ENCODE measurements at regions not wholly inside any gene's neighbourhood (a gene's known extent, or its start where the extent isn't known, plus 50 kb on each side); places are given as distances from the start of the nearest gene placed in this dataset.
A peak's percentile ranks its signal among the peaks of the same experiment; 100 is the strongest.

GRCh38 chr6:155528982-155529453 lies 73.4 kb upstream of the NOX3 start:
- peak; percentile 97 for DNase-seq (ENCODE audit: low read depth)
- no peak overlapping the region for H3K4me3 ChIP-seq (replicated peaks; ENCODE audit: low read depth, low read length)
- TF ChIP-seq CTCF (IDR thresholded peaks at IDR 0.05; ENCODE audit: low read length, missing control alignments): no peak

DNA sequence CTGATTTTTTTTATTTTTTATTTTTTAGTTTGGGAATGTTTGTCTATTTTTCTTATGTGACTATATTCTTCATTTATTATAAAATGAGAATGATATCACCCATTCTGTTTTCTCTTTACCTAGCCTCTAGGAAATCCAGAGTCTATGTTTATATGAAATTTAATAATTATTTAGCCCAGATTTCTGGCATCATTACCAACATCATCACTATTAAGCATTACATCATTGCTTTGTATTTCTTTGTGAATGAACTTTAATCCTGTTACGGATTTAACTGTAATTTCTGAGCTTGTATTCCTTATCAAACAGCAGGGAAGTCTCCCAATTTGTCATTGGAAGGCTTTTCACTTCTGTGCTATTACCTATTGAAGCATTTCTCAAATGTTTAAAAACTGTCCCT lies 72.7 kb upstream of the NOX3 start:
- H3K4me3 ChIP-seq (replicated peaks; ENCODE audit: low read depth, low read length): no peak overlapping the region
- DNase-seq (ENCODE audit: low read depth): peak; percentile 23
- TF ChIP-seq CTCF (IDR thresholded peaks at IDR 0.05; ENCODE audit: low read length, missing control alignments): no peak

DNA sequence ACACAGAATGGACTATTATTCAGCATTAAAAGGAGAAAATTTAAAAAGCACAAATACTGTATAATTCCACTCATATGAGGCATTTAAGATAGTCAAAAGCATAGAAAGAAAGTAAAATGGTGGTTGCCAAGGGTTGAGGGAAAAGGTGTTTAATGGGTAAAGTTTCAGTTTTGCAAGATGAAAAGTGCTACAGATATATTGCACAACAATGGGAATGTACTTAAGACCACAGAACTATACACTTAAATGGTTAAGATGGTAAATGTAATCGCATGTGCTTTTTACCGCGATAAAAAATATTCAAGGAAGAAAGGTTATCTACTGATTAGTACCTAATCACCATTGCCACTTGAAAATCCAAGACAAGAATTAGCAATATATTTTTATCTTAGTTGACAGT lies 71.8 kb upstream of the NOX3 start:
- DNase-seq (ENCODE audit: low read depth): no peak
- no peak overlapping the region for H3K4me3 ChIP-seq (replicated peaks; ENCODE audit: low read depth, low read length)
- no peak for TF ChIP-seq CTCF (IDR thresholded peaks at IDR 0.05; ENCODE audit: low read length, missing control alignments)

GRCh38 chr6:155523821-155524651 lies 68.4 kb upstream of the NOX3 start:
- peak; percentile 67 for DNase-seq (ENCODE audit: low read depth)
- no peak overlapping the region for H3K4me3 ChIP-seq (replicated peaks; ENCODE audit: low read depth, low read length)
- no peak for TF ChIP-seq CTCF (IDR thresholded peaks at IDR 0.05; ENCODE audit: low read length, missing control alignments)

GRCh38 chr6:155521719-155522118 lies 66.1 kb upstream of the NOX3 start:
- no peak for TF ChIP-seq CTCF (IDR thresholded peaks at IDR 0.05; ENCODE audit: low read length, missing control alignments)
- H3K4me3 ChIP-seq (replicated peaks; ENCODE audit: low read depth, low read length): no peak overlapping the region
- peak; percentile 75 for DNase-seq (ENCODE audit: low read depth)

- TF ChIP-seq CTCF (IDR thresholded peaks at IDR 0.05; ENCODE audit: low read length, missing control alignments): no peak
- no peak for DNase-seq (ENCODE audit: low read depth)
- H3K4me3 ChIP-seq (replicated peaks; ENCODE audit: low read depth, low read length): no peak overlapping the region
Observed at GRCh38 chr6:155520078-155520477, 64.4 kb upstream of the NOX3 start.
